Neural cell (in vitro differentiated cells): ENCODE measurements at regions not wholly inside any gene's neighbourhood (a gene's known extent, or its start where the extent isn't known, plus 50 kb on each side); places are given as distances from the start of the nearest gene placed in this dataset.

Experiments used
- H2AFZ ChIP-seq: fragments of 200-600, 300-800 bp; sonication (generic), shearing (Covaris generic); 2 replicates; pipeline ENCODE4 v1.6.0; 2014; ENCODE audit warnings: low read depth, mild to moderate bottlenecking, antibody characterized with exemption, low read length, moderate library complexity
- H3F3A ChIP-seq: fragments of 200-600 bp; shearing (Covaris generic); 2 replicates; pipeline ENCODE4 v1.6.1; 2016; ENCODE audit warnings: mild to moderate bottlenecking, moderate library complexity, mixed read lengths, antibody characterized with exemption, low read length; ENCODE audit not compliant: insufficient read depth, poor library complexity, severe bottlenecking
- H3K27ac ChIP-seq: fragments of 200-600, 300-800 bp; sonication (generic), shearing (Covaris generic); 2 replicates; pipeline ENCODE4 v1.5.1; 2014; ENCODE audit warnings: mild to moderate bottlenecking, low read length, moderate library complexity
- H3K27me3 ChIP-seq: fragments of 300-800, 200-600 bp; sonication (generic), shearing (Covaris generic); 2 replicates; pipeline ENCODE4 v1.6.0; 2014; ENCODE audit warnings: mild to moderate bottlenecking, low read depth, low read length, moderate library complexity; ENCODE audit not compliant: insufficient read depth
- H3K36me3 ChIP-seq: fragments of 300-800, 200-600 bp; sonication (generic), shearing (Covaris generic); 2 replicates; pipeline ENCODE4 v1.5.1; 2014; ENCODE audit warnings: mild to moderate bottlenecking, antibody characterized with exemption, low read length, moderate library complexity; ENCODE audit not compliant: insufficient read depth
- H3K4me2 ChIP-seq: fragments of 300-800, 200-600 bp; sonication (generic), shearing (Covaris generic); 2 replicates; pipeline ENCODE4 v1.6.0; 2014; ENCODE audit warnings: mild to moderate bottlenecking, low read length
- H3K4me3 ChIP-seq: fragments of 300-800, 200-600 bp; sonication (generic), shearing (Covaris generic); 2 replicates; pipeline ENCODE4 v1.5.1; 2014; ENCODE audit warnings: mild to moderate bottlenecking, low read length, moderate library complexity
- H3K79me2 ChIP-seq: fragments of 200-600 bp; shearing (Covaris generic); replicated peaks from 2 replicates; pipeline ENCODE4 v1.6.0; 2014; ENCODE audit warnings: mild to moderate bottlenecking, low read length, moderate library complexity; ENCODE audit not compliant: insufficient read depth
- H3K9ac ChIP-seq: fragments of 300-800, 200-600 bp; sonication (generic), shearing (Covaris generic); 2 replicates; pipeline ENCODE4 v1.6.1; 2016; ENCODE audit warnings: mild to moderate bottlenecking, low read length, mixed read lengths
- H3K9me2 ChIP-seq: fragments of 200-600 bp; shearing (Covaris generic); 2 replicates; pipeline ENCODE4 v1.6.1; 2016; ENCODE audit warnings: mild to moderate bottlenecking, low read length, mixed read lengths; ENCODE audit not compliant: insufficient read depth
- H3K9me3 ChIP-seq: fragments of 200-600, 300-800 bp; sonication (generic), shearing (Covaris generic); 2 replicates; pipeline ENCODE4 v1.6.1; 2016; ENCODE audit warnings: mild to moderate bottlenecking, mixed run types, low read length, moderate library complexity, mixed read lengths
- H4K20me1 ChIP-seq: fragments of 200-600 bp; shearing (Covaris generic); 2 replicates; pipeline ENCODE4 v1.6.1; 2016; ENCODE audit warnings: mild to moderate bottlenecking, mixed run types; ENCODE audit not compliant: insufficient read depth
- EP300 ChIP-seq: fragments of 450-650 bp; conservative IDR thresholded peaks from 2 replicates; pipeline ENCODE4 v1.6.1; 2014; ENCODE audit warnings: antibody characterized with exemption, mild to moderate bottlenecking, moderate library complexity; ENCODE audit not compliant: poor library complexity, severe bottlenecking
- EZH2 ChIP-seq: fragments of 200-600, 300-800 bp; shearing (Covaris generic), sonication (generic); IDR thresholded peaks from 2 replicates; pipeline ENCODE4 v1.6.1; 2014; ENCODE audit warnings: antibody characterized with exemption, low read length, borderline replicate concordance, mild to moderate bottlenecking; ENCODE audit not compliant: insufficient read depth, poor library complexity, severe bottlenecking
- MXI1 ChIP-seq: fragments of 450-650 bp; conservative IDR thresholded peaks from 2 replicates; pipeline ENCODE4 v1.6.1; 2014; ENCODE audit warnings: antibody characterized with exemption, mild to moderate bottlenecking; ENCODE audit not compliant: poor library complexity, severe bottlenecking
- POLR2AphosphoS5 ChIP-seq: IDR thresholded peaks from 2 replicates; pipeline ENCODE4 v1.6.1; 2012
- RAD21 ChIP-seq: fragments of 450-650 bp; conservative IDR thresholded peaks from 2 replicates; pipeline ENCODE4 v1.6.1; 2014; ENCODE audit warnings: antibody characterized with exemption, mild to moderate bottlenecking, moderate library complexity
- SMC3 ChIP-seq: fragments of 450-650 bp; conservative IDR thresholded peaks from 2 replicates; pipeline ENCODE4 v1.6.1; 2014; ENCODE audit warnings: antibody characterized with exemption, mild to moderate bottlenecking, moderate library complexity; ENCODE audit not compliant: poor library complexity
- TAF1 ChIP-seq: IDR thresholded peaks from 2 replicates; pipeline ENCODE4 v1.6.1; 2012; ENCODE audit warnings: low read depth
- TF ChIP-seq, protein P1 (sequence below): IDR thresholded peaks from 2 replicates; pipeline ENCODE4 v1.6.1; 2012; ENCODE audit warnings: borderline replicate concordance
- TF ChIP-seq, protein P2 (sequence below): fragments of 450-650 bp; IDR thresholded peaks from 2 replicates; pipeline ENCODE4 v1.5.1; 2014; ENCODE audit warnings: antibody characterized with exemption, mild to moderate bottlenecking, moderate library complexity; ENCODE audit not compliant: poor library complexity, severe bottlenecking

DNA sequence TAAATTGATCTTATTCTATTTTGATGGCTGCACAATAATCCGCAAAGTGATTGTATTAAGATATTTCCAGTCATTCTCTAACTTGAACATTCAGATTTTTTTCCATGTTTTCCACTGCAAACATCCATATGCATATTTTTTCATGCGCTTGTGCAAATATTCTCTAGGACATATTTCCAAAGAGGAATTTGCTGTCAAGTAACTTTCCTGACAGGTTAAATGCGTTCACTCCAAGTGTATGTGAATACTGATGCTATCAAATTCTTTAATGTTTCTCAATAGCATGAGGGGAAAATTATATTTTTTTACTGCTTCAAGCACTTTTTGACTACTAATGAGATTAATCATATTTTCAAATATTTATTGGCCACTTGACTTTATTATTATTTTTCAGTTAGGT lies 135.3 kb upstream of the LGR5 start:
- H3F3A ChIP-seq, result no peaks in the 10 kb centered on the region
- TF ChIP-seq POLR2AphosphoS5, result peak; percentile 19
- TF ChIP-seq, protein P1, sequence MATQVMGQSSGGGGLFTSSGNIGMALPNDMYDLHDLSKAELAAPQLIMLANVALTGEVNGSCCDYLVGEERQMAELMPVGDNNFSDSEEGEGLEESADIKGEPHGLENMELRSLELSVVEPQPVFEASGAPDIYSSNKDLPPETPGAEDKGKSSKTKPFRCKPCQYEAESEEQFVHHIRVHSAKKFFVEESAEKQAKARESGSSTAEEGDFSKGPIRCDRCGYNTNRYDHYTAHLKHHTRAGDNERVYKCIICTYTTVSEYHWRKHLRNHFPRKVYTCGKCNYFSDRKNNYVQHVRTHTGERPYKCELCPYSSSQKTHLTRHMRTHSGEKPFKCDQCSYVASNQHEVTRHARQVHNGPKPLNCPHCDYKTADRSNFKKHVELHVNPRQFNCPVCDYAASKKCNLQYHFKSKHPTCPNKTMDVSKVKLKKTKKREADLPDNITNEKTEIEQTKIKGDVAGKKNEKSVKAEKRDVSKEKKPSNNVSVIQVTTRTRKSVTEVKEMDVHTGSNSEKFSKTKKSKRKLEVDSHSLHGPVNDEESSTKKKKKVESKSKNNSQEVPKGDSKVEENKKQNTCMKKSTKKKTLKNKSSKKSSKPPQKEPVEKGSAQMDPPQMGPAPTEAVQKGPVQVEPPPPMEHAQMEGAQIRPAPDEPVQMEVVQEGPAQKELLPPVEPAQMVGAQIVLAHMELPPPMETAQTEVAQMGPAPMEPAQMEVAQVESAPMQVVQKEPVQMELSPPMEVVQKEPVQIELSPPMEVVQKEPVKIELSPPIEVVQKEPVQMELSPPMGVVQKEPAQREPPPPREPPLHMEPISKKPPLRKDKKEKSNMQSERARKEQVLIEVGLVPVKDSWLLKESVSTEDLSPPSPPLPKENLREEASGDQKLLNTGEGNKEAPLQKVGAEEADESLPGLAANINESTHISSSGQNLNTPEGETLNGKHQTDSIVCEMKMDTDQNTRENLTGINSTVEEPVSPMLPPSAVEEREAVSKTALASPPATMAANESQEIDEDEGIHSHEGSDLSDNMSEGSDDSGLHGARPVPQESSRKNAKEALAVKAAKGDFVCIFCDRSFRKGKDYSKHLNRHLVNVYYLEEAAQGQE, result peak; percentile 99
- TF ChIP-seq EP300, result peak; percentile 70
- no peak for TF ChIP-seq EZH2
- TF ChIP-seq MXI1, result no peak
- TF ChIP-seq RAD21, result no peak
- TF ChIP-seq, protein P2, sequence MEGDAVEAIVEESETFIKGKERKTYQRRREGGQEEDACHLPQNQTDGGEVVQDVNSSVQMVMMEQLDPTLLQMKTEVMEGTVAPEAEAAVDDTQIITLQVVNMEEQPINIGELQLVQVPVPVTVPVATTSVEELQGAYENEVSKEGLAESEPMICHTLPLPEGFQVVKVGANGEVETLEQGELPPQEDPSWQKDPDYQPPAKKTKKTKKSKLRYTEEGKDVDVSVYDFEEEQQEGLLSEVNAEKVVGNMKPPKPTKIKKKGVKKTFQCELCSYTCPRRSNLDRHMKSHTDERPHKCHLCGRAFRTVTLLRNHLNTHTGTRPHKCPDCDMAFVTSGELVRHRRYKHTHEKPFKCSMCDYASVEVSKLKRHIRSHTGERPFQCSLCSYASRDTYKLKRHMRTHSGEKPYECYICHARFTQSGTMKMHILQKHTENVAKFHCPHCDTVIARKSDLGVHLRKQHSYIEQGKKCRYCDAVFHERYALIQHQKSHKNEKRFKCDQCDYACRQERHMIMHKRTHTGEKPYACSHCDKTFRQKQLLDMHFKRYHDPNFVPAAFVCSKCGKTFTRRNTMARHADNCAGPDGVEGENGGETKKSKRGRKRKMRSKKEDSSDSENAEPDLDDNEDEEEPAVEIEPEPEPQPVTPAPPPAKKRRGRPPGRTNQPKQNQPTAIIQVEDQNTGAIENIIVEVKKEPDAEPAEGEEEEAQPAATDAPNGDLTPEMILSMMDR, result no peak
- no peak for TF ChIP-seq TAF1
- TF ChIP-seq SMC3, result no peak
- no peaks in the 10 kb centered on the region for H4K20me1 ChIP-seq
- no peak overlapping the region for H3K27ac ChIP-seq
- H2AFZ ChIP-seq, result no peak overlapping the region
- H3K4me2 ChIP-seq, result no peak overlapping the region
- no peaks in the 10 kb centered on the region for H3K27me3 ChIP-seq
- H3K9ac ChIP-seq, result no peak overlapping the region
- H3K9me2 ChIP-seq, result no peaks in the 10 kb centered on the region
- H3K4me3 ChIP-seq, result no peak overlapping the region
- H3K9me3 ChIP-seq, result no peaks in the 10 kb centered on the region
- no peaks in the 10 kb centered on the region for H3K79me2 ChIP-seq
- no peaks in the 10 kb centered on the region for H3K36me3 ChIP-seq

DNA sequence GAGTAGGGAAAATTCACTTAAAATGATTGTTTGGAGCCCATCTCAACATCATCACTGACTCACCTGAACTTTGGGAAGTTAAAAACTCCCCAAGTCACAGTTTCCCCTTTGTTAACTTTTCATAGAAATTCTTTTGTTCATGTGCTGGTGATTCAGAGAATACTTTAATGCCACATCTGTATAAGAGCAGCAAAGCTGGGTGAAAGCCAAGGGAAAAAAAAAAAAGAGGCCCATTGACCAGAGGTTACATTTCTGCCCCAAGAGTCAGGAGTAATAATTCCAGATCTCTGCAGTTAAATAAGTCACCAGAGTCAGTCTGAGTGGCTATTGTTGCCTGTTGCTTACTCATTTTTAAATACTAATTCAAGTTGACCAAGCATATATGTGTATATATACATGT lies 136.4 kb upstream of the LGR5 start:
- no peaks in the 10 kb centered on the region for H3K79me2 ChIP-seq
- no peak overlapping the region for H3K9ac ChIP-seq
- no peaks in the 10 kb centered on the region for H3K27me3 ChIP-seq
- H3K27ac ChIP-seq, result no peak overlapping the region
- H4K20me1 ChIP-seq, result no peaks in the 10 kb centered on the region
- H3K4me2 ChIP-seq, result no peak overlapping the region
- TF ChIP-seq, protein P2, result no peak
- TF ChIP-seq SMC3, result no peak
- TF ChIP-seq POLR2AphosphoS5, result no peak
- TF ChIP-seq, protein P1, result no peak
- TF ChIP-seq TAF1, result no peak
- no peak for TF ChIP-seq RAD21
- no peak for TF ChIP-seq EZH2
- TF ChIP-seq EP300, result no peak
- no peak for TF ChIP-seq MXI1
- H2AFZ ChIP-seq, result no peak overlapping the region
- no peaks in the 10 kb centered on the region for H3F3A ChIP-seq
- H3K9me3 ChIP-seq, result no peaks in the 10 kb centered on the region
- H3K36me3 ChIP-seq, result no peaks in the 10 kb centered on the region
- H3K9me2 ChIP-seq, result no peaks in the 10 kb centered on the region
- H3K4me3 ChIP-seq, result no peak overlapping the region
